ENCODE measurements at regions not wholly inside any gene's neighbourhood (a gene's known extent, or its start where the extent isn't known, plus 50 kb on each side); places are given as distances from the start of the nearest gene placed in this dataset.

DNA sequence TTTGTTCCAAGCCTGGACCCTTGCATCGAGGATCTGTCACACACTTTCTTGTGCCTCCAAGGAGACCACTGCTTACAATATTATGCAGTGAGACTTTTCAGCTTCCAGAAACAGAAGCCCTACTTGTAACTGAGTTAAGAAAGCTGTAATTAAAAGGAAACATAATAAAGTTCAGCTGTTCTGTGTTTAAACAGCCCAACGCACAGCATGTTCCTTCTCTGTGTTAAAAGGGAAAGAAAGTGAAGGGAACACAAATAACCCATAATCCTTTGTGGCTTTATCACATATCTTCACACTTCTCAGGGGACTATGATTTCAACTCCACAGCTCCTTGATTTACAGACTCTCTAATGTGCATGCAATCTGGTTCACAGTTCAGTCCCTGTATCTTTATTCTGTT lies 200.3 kb upstream of the MTNR1B start:
- Histone ChIP-seq H3K4me2 (no peak overlapping the region), H3K4me3 (no peak overlapping the region), H3K27ac (no peak overlapping the region), H3K9me3 (no peaks in the 10 kb centered on the region), H3K4me1 (no peaks in the 10 kb centered on the region)
- DNase-seq (ENCODE audit: low read depth in 1 of 2, low spot score in 1 of 2) (no peak), FAIRE-seq (no peak), ATAC-seq (no peak)
- POLR2A ChIA-PET = no interaction called here
- TF ChIP-seq CBX8 (IDR thresholded peaks at IDR 0.05) (no peak), TP53 (CRISPR knock-in tag; IDR thresholded peaks at IDR 0.05) (no peak)
- TF ChIP-seq, protein P1, sequence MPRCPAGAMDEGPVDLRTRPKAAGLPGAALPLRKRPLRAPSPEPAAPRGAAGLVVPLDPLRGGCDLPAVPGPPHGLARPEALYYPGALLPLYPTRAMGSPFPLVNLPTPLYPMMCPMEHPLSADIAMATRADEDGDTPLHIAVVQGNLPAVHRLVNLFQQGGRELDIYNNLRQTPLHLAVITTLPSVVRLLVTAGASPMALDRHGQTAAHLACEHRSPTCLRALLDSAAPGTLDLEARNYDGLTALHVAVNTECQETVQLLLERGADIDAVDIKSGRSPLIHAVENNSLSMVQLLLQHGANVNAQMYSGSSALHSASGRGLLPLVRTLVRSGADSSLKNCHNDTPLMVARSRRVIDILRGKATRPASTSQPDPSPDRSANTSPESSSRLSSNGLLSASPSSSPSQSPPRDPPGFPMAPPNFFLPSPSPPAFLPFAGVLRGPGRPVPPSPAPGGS (IDR thresholded peaks at IDR 0.05) = no peak
- CTCF ChIA-PET = no interaction called here
- 26% methylated on average over 2 of the region's 2 CpGs for WGBS (ENCODE audit: missing lambda C conversion rate)

GRCh38 chr11:92770419-92770818 lies 199.0 kb upstream of the MTNR1B start:
- Histone ChIP-seq H3K9me3 (no peaks in the 10 kb centered on the region), H3K4me3 (no peak overlapping the region), H3K27ac (no peak overlapping the region), H3K4me2 (no peak overlapping the region), H3K4me1 (no peaks in the 10 kb centered on the region)
- TF ChIP-seq, protein P1 (IDR thresholded peaks at IDR 0.05) = no peak
- TF ChIP-seq RARB (CRISPR knock-in tag; IDR thresholded peaks at IDR 0.05) = no peak
- no peak for TF ChIP-seq FOSB (CRISPR knock-in tag; IDR thresholded peaks at IDR 0.05)
- TF ChIP-seq FOSL2 (IDR thresholded peaks at IDR 0.05) = no peak
- no peak for TF ChIP-seq FOSL2 (CRISPR knock-in tag; IDR thresholded peaks at IDR 0.05)
- no peak for TF ChIP-seq CEBPB (IDR thresholded peaks at IDR 0.05)
- TF ChIP-seq EHMT2 (IDR thresholded peaks at IDR 0.05; ENCODE audit: low read depth) = no peak
- TF ChIP-seq ESRRA (IDR thresholded peaks at IDR 0.05; ENCODE audit: borderline replicate concordance, low read length) = no peak
- FAIRE-seq (no peak), ATAC-seq (no peak), DNase-seq (ENCODE audit: low read depth in 1 of 2, low spot score in 1 of 2) (no peak)
- CTCF ChIA-PET = no interaction called here
- POLR2A ChIA-PET = no interaction called here
- 76% methylated on average over 7 of the region's 7 CpGs for WGBS (ENCODE audit: missing lambda C conversion rate)

DNA sequence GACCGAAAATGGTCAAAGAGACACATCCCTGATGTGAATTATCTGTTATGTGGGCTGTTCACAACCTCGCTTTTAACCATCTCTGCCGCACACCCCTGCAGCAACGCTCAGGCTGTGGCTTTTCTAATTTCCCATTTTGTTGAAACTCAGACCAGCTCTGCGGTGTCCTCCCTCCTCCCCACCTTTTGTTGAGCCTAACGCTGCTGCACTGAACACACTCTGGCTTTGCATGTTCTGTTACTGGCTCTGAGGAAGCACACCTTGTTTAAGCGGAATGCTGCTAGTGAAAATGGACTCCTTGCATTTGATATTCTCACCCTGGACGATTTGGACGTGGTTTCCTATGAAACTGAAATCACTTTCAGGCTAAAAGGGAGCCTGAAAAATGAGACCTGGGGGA lies 198.5 kb upstream of the MTNR1B start:
- no peak for TF ChIP-seq TP53 (CRISPR knock-in tag; IDR thresholded peaks at IDR 0.05)
- no peak for TF ChIP-seq REST (IDR thresholded peaks at IDR 0.05)
- no peak for TF ChIP-seq HEYL (CRISPR knock-in tag; IDR thresholded peaks at IDR 0.05)
- TF ChIP-seq EHMT2 (IDR thresholded peaks at IDR 0.05; ENCODE audit: low read depth) = no peak
- no peak for TF ChIP-seq POLR2AphosphoS2 (conservative IDR thresholded peaks at IDR 0.05; ENCODE audit: low read length)
- TF ChIP-seq HOXA7 (CRISPR knock-in tag; IDR thresholded peaks at IDR 0.05) = no peak
- TF ChIP-seq FOXS1 (CRISPR knock-in tag; IDR thresholded peaks at IDR 0.05) = no peak
- 63% methylated on average over 9 of the region's 9 CpGs for WGBS (ENCODE audit: missing lambda C conversion rate)
- FAIRE-seq (no peak), DNase-seq (ENCODE audit: low read depth in 1 of 2, low spot score in 1 of 2) (no peak), ATAC-seq (no peak)
- ChIA-PET CTCF (no interaction called here), POLR2A (no interaction called here)
- H3K4me2 ChIP-seq = no peak overlapping the region
- H3K4me1 ChIP-seq = no peaks in the 10 kb centered on the region
- H3K27ac ChIP-seq = no peak overlapping the region
- H3K9me3 ChIP-seq = no peaks in the 10 kb centered on the region
- H3K4me3 ChIP-seq = no peak overlapping the region

GRCh38 chr11:92771701-92772100 lies 197.8 kb upstream of the MTNR1B start:
- Histone ChIP-seq H3K4me1 (no peaks in the 10 kb centered on the region), H3K4me2 (no peak overlapping the region), H3K27ac (no peak overlapping the region), H3K9me3 (no peaks in the 10 kb centered on the region), H3K4me3 (no peak overlapping the region)
- CTCF ChIA-PET = no interaction called here
- ATAC-seq (no peak), DNase-seq (ENCODE audit: low read depth in 1 of 2, low spot score in 1 of 2) (no peak), FAIRE-seq (no peak)
- POLR2A ChIA-PET = no interaction called here
- WGBS (ENCODE audit: missing lambda C conversion rate) = 52% methylated on average over 3 of the region's 3 CpGs
- TF ChIP-seq, protein P2, sequence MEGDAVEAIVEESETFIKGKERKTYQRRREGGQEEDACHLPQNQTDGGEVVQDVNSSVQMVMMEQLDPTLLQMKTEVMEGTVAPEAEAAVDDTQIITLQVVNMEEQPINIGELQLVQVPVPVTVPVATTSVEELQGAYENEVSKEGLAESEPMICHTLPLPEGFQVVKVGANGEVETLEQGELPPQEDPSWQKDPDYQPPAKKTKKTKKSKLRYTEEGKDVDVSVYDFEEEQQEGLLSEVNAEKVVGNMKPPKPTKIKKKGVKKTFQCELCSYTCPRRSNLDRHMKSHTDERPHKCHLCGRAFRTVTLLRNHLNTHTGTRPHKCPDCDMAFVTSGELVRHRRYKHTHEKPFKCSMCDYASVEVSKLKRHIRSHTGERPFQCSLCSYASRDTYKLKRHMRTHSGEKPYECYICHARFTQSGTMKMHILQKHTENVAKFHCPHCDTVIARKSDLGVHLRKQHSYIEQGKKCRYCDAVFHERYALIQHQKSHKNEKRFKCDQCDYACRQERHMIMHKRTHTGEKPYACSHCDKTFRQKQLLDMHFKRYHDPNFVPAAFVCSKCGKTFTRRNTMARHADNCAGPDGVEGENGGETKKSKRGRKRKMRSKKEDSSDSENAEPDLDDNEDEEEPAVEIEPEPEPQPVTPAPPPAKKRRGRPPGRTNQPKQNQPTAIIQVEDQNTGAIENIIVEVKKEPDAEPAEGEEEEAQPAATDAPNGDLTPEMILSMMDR (IDR thresholded peaks at IDR 0.05) = no peak
- TF ChIP-seq ZSCAN20 (CRISPR knock-in tag; IDR thresholded peaks at IDR 0.05) (no peak), USF2 (IDR thresholded peaks at IDR 0.05) (no peak), HOXA7 (CRISPR knock-in tag; IDR thresholded peaks at IDR 0.05) (no peak), MAFK (IDR thresholded peaks at IDR 0.05; ENCODE audit: partially characterized antibody) (no peak), NR3C1 (IDR thresholded peaks at IDR 0.05) (no peak), RFX5 (IDR thresholded peaks at IDR 0.05) (no peak), FOSB (CRISPR knock-in tag; IDR thresholded peaks at IDR 0.05) (no peak)
- TF ChIP-seq, protein P3, sequence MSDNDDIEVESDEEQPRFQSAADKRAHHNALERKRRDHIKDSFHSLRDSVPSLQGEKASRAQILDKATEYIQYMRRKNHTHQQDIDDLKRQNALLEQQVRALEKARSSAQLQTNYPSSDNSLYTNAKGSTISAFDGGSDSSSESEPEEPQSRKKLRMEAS (IDR thresholded peaks at IDR 0.05) = no peak
- TF ChIP-seq, protein P4, sequence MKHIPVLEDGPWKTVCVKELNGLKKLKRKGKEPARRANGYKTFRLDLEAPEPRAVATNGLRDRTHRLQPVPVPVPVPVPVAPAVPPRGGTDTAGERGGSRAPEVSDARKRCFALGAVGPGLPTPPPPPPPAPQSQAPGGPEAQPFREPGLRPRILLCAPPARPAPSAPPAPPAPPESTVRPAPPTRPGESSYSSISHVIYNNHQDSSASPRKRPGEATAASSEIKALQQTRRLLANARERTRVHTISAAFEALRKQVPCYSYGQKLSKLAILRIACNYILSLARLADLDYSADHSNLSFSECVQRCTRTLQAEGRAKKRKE (CRISPR knock-in tag; IDR thresholded peaks at IDR 0.05; ENCODE audit: low read depth) = no peak
